Caco-2 (cell line): ENCODE measurements at regions not wholly inside any gene's neighbourhood (a gene's known extent, or its start where the extent isn't known, plus 50 kb on each side); places are given as distances from the start of the nearest gene placed in this dataset.

Experiments
- BruUV-seq: library from RNA; stranded (reverse); fragments of 400-500 nt; replicated peaks from 2 replicates; lab custom pipeline; 2021; lab: Mats Ljungman, UMichigan
- CTCF ChIA-PET: fragments of 300-600 bp; sonication (Branson Sonifier 250); formaldehyde crosslinking; loops from one replicate; lab custom pipeline; 2022; ENCODE audit warnings: antibody characterized with exemption; lab: Charles Lee
- POLR2A ChIA-PET: fragments of 300-600 bp; sonication (Branson Sonifier 250); formaldehyde crosslinking; loops from one replicate; lab custom pipeline; 2022; ENCODE audit warnings: antibody characterized with exemption; lab: Charles Lee
- DNase-seq, 2 experiments: peaks; one replicate each; pipeline versions ENCODE4 v3.0.0 to v3.0.0-alpha.2; 2020 to 2022
- H3K27me3 ChIP-seq: replicated peaks from 2 replicates; pipeline ENCODE4 v1.6.0; 2011; ENCODE audit warnings: low read length; ENCODE audit not compliant: control insufficient read depth, insufficient read depth
- H3K36me3 ChIP-seq: 2 replicates; pipeline ENCODE4 v1.5.1; 2011; ENCODE audit warnings: low read length; ENCODE audit not compliant: control insufficient read depth, insufficient read depth
- H3K4me1 ChIP-seq: fragments of 250-450 bp; sonication (Bioruptor Pico); 2 replicates; pipeline ENCODE4 v1.5.1; 2020; ENCODE audit warnings: mild to moderate bottlenecking
- H3K4me3 ChIP-seq: 2 replicates; pipeline ENCODE4 v1.5.1; 2011; ENCODE audit warnings: low read depth, mild to moderate bottlenecking, control low read depth, low read length
- H3K9me3 ChIP-seq: fragments of 250-450 bp; sonication (Bioruptor Pico); 2 replicates; pipeline ENCODE4 v1.5.1; 2020; ENCODE audit warnings: mild to moderate bottlenecking, moderate library complexity
- H3K27ac Mint-ChIP-seq: one replicate; pipeline ENCODE4 v1.8.0; 2022; ENCODE audit warnings: mixed read lengths; ENCODE audit not compliant: unreplicated experiment
- H3K27me3 Mint-ChIP-seq: one replicate; pipeline ENCODE4 v1.8.0; 2022; ENCODE audit warnings: mixed read lengths; ENCODE audit not compliant: insufficient read depth, unreplicated experiment
- H3K36me3 Mint-ChIP-seq: one replicate; pipeline ENCODE4 v1.8.0; 2022; ENCODE audit warnings: mild to moderate bottlenecking, mixed read lengths; ENCODE audit not compliant: insufficient read depth, unreplicated experiment
- H3K4me1 Mint-ChIP-seq: one replicate; pipeline ENCODE4 v1.8.0; 2022; ENCODE audit warnings: low read depth, mixed read lengths; ENCODE audit not compliant: unreplicated experiment
- H3K4me3 Mint-ChIP-seq: one replicate; pipeline ENCODE4 v1.8.0; 2022; ENCODE audit warnings: mild to moderate bottlenecking, moderate library complexity, mixed read lengths; ENCODE audit not compliant: unreplicated experiment
- H3K9me3 Mint-ChIP-seq: one replicate; pipeline ENCODE4 v1.8.0; 2022; ENCODE audit warnings: mixed read lengths; ENCODE audit not compliant: unreplicated experiment
- intact Hi-C: fragments of 100-400 bp; cut with micrococcal nuclease; formaldehyde crosslinking; loops from one replicate; pipeline ENCODE4 v1.10.0; 2022; ENCODE audit not compliant: unreplicated experiment
- TF ChIP-seq, protein P1 (sequence below), 2 experiments: fragments of 200-600 bp in 1 of 2; IDR thresholded peaks; 1 replicate in 1 of 2; 2 replicates in 1 of 2; pipeline versions ENCODE4 v1.5.1 to v1.8.0; 2011 to 2022; ENCODE audit warnings: antibody characterized with exemption in 1 of 2, control low read depth in 1 of 2, inconsistent platforms in 1 of 2, low read depth in 1 of 2, low read length in 1 of 2, mild to moderate bottlenecking in 1 of 2, moderate library complexity in 1 of 2; ENCODE audit not compliant: insufficient read depth in 1 of 2, severe bottlenecking in 1 of 2, unreplicated experiment in 1 of 2

DNA sequence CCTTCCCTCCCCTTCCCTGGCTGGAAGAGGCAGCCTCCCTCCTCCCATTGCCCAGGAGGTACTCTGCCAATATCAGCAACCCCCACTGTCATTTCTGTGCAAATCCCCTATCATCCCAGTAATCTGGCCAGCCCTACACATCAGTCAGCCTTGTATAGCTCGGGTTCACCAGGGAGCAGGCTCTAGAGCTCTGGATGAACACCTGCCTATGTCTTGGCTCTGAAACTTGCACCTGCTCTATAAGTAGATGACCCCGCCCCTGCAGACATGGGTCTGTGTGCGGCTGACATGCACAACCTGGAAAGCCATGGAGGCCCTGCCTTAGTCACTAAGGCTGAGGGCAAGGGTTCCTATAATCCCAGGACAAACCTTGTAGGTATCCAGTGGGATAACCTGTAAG, 1042.9 kb downstream of the UQCRFS1 start:
- Histone ChIP-seq H3K9me3 (no peaks in the 10 kb centered on the region), H3K4me1 (no peaks in the 10 kb centered on the region), H3K36me3 (no peaks in the 10 kb centered on the region), H3K4me3 (no peak overlapping the region), H3K27me3 (no peaks in the 10 kb centered on the region)
- Mint-ChIP-seq H3K36me3 (no peaks in the 10 kb centered on the region), H3K27ac (no peak overlapping the region), H3K27me3 (peaks cover 3% of the 10 kb centered on the region), H3K4me3 (no peak overlapping the region), H3K9me3 (peaks cover 14% of the 10 kb centered on the region), H3K4me1 (no peaks in the 10 kb centered on the region)
- BruUV-seq, result no TSS peak
- intact Hi-C loops, result no loop called here
- ChIA-PET CTCF (no interaction called here), POLR2A (no interaction called here)
- no peak for DNase-seq
- TF ChIP-seq, protein P1, sequence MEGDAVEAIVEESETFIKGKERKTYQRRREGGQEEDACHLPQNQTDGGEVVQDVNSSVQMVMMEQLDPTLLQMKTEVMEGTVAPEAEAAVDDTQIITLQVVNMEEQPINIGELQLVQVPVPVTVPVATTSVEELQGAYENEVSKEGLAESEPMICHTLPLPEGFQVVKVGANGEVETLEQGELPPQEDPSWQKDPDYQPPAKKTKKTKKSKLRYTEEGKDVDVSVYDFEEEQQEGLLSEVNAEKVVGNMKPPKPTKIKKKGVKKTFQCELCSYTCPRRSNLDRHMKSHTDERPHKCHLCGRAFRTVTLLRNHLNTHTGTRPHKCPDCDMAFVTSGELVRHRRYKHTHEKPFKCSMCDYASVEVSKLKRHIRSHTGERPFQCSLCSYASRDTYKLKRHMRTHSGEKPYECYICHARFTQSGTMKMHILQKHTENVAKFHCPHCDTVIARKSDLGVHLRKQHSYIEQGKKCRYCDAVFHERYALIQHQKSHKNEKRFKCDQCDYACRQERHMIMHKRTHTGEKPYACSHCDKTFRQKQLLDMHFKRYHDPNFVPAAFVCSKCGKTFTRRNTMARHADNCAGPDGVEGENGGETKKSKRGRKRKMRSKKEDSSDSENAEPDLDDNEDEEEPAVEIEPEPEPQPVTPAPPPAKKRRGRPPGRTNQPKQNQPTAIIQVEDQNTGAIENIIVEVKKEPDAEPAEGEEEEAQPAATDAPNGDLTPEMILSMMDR (IDR thresholded peaks at IDR 0.05; ENCODE audit: insufficient read depth in 1 of 2, low read depth in 1 of 2, low read length in 1 of 2, severe bottlenecking in 1 of 2, unreplicated experiment in 1 of 2), result no peak

DNA sequence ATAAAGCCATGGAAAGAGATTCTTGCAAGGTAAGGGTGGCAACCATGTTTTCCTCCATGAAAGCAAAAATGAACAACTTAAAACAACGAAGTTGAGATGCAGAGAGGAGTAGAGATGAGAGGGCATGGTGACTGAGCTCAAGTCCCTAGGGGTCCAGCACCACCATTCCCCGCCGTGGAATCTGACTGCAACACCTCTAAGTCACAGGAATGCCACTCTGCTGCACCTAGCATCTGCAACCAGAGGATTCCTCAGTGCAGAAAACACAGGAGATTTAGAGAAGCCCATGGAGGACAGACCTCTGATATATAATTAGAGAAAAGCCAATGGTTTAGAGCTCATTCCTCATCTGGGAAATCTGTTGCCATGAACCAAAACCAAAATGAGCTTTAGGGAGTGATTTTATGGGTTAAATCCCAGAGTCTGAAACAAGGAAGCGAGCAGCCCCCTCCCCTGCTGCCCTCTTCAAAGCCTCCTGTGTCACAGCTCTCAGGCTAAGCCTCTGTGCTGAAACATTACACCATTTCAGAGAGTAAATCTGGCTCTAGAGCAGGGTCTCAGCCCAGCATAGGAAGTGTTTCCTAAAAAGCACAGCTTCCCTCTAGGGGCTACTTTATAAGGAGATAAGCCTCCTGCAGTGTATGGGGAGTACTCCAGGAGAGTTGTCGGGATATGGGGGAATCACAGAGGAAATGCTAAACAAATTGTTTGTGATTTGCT, 1043.6 kb downstream of the UQCRFS1 start:
- BruUV-seq, result no TSS peak
- Histone ChIP-seq H3K27me3 (no peaks in the 10 kb centered on the region), H3K4me3 (no peak overlapping the region), H3K36me3 (no peaks in the 10 kb centered on the region), H3K4me1 (no peaks in the 10 kb centered on the region), H3K9me3 (no peaks in the 10 kb centered on the region)
- no peak for DNase-seq
- intact Hi-C loops, result no loop called here
- Mint-ChIP-seq H3K4me1 (no peaks in the 10 kb centered on the region), H3K9me3 (peaks cover 13% of the 10 kb centered on the region), H3K4me3 (no peak overlapping the region), H3K27ac (no peak overlapping the region), H3K27me3 (peaks cover 3% of the 10 kb centered on the region), H3K36me3 (no peaks in the 10 kb centered on the region)
- ChIA-PET POLR2A (no interaction called here), CTCF (no interaction called here)
- TF ChIP-seq, protein P1 (IDR thresholded peaks at IDR 0.05; ENCODE audit: insufficient read depth in 1 of 2, low read depth in 1 of 2, low read length in 1 of 2, severe bottlenecking in 1 of 2, unreplicated experiment in 1 of 2), result no peak

DNA sequence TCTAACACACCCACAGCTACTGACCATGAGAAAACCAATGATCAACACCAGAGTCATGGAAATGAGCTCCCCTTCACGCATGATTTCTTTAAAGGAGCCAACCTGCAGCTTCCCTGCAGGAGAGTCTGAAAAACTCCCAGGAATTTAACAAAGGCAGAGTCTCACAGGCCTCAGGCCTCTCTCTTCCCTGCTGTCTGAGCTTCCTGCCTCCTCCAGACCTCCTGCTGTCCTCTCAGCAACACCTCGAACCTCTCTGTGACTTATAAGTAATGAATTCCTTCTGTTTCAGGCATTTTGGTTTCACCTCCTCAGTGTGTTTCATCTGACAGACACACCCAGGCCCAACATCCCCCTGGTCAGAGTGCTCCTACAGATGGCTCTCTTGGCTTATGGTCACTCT, 1044.4 kb downstream of the UQCRFS1 start:
- no peaks in the 10 kb centered on the region for H3K36me3 ChIP-seq
- H3K27me3 Mint-ChIP-seq, result peaks cover 3% of the 10 kb centered on the region
- intact Hi-C loops, result no loop called here
- H3K4me1 Mint-ChIP-seq, result no peaks in the 10 kb centered on the region
- no peaks in the 10 kb centered on the region for H3K4me1 ChIP-seq
- ChIA-PET CTCF (no interaction called here), POLR2A (no interaction called here)
- H3K9me3 ChIP-seq, result no peaks in the 10 kb centered on the region
- no peak overlapping the region for H3K4me3 ChIP-seq
- no peak overlapping the region for H3K4me3 Mint-ChIP-seq
- H3K27me3 ChIP-seq, result no peaks in the 10 kb centered on the region
- TF ChIP-seq, protein P1 (IDR thresholded peaks at IDR 0.05; ENCODE audit: insufficient read depth in 1 of 2, low read depth in 1 of 2, low read length in 1 of 2, severe bottlenecking in 1 of 2, unreplicated experiment in 1 of 2), result no peak
- no TSS peak for BruUV-seq
- no peak for DNase-seq
- peaks cover 13% of the 10 kb centered on the region for H3K9me3 Mint-ChIP-seq
- no peaks in the 10 kb centered on the region for H3K36me3 Mint-ChIP-seq
- no peak overlapping the region for H3K27ac Mint-ChIP-seq
